Tibial nerve (tissue), 3 donors: ENCODE measurements at regions not wholly inside any gene's neighbourhood (a gene's known extent, or its start where the extent isn't known, plus 50 kb on each side); places are given as distances from the start of the nearest gene placed in this dataset.

ENCODE experiments used
- POLR2A ChIP-seq, 2 donors: fragments of 450-650 bp; IDR thresholded peaks; one replicate each; pipeline ENCODE4 v1.6.1; 2017; ENCODE audit warnings: antibody characterized with exemption in 2 of 2, mild to moderate bottlenecking in 2 of 2, moderate library complexity in 2 of 2
- TF ChIP-seq, protein P1 (sequence below), 5 experiments: fragments of 200-600 bp in 3 of 5; fragments of 450-650 bp in 2 of 5; sonication (generic) in 3 of 5; IDR thresholded peaks; one replicate each; pipeline ENCODE4 v1.5.1; 2016 to 2019; ENCODE audit warnings: antibody characterized with exemption in 5 of 5, mild to moderate bottlenecking in 3 of 5, moderate library complexity in 2 of 5

- TF ChIP-seq, protein P1, sequence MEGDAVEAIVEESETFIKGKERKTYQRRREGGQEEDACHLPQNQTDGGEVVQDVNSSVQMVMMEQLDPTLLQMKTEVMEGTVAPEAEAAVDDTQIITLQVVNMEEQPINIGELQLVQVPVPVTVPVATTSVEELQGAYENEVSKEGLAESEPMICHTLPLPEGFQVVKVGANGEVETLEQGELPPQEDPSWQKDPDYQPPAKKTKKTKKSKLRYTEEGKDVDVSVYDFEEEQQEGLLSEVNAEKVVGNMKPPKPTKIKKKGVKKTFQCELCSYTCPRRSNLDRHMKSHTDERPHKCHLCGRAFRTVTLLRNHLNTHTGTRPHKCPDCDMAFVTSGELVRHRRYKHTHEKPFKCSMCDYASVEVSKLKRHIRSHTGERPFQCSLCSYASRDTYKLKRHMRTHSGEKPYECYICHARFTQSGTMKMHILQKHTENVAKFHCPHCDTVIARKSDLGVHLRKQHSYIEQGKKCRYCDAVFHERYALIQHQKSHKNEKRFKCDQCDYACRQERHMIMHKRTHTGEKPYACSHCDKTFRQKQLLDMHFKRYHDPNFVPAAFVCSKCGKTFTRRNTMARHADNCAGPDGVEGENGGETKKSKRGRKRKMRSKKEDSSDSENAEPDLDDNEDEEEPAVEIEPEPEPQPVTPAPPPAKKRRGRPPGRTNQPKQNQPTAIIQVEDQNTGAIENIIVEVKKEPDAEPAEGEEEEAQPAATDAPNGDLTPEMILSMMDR (IDR thresholded peaks at IDR 0.05), result no peak
- TF ChIP-seq POLR2A (IDR thresholded peaks at IDR 0.05), result no peak
Measured at GRCh38 chr3:159166899-159167586, 365.2 kb downstream of the MFSD1 start.
